ENCODE measurements at regions not wholly inside any gene's neighbourhood (a gene's known extent, or its start where the extent isn't known, plus 50 kb on each side); places are given as distances from the start of the nearest gene placed in this dataset.

GRCh38 chr16:48950184-48950583 lies 331.5 kb downstream of the CBLN1 start:
- ATAC-seq (ENCODE audit: low FRiP score): no peak
- TF ChIP-seq CTCF (IDR thresholded peaks at IDR 0.05): no peak
- DNase-seq (ENCODE audit: low spot score): no peak

- DNase-seq (ENCODE audit: low spot score) (no peak), ATAC-seq (ENCODE audit: low FRiP score) (no peak)
- TF ChIP-seq CTCF (IDR thresholded peaks at IDR 0.05): no peak
Measured at GRCh38 chr16:48949636-48950035, 332.0 kb downstream of the CBLN1 start.

GRCh38 chr16:48948911-48949310 lies 332.7 kb downstream of the CBLN1 start:
- ATAC-seq (ENCODE audit: low FRiP score) (no peak), DNase-seq (ENCODE audit: low spot score) (no peak)
- TF ChIP-seq CTCF (IDR thresholded peaks at IDR 0.05): no peak

GRCh38 chr16:48947371-48947713 lies 334.3 kb downstream of the CBLN1 start:
- no peak for DNase-seq (ENCODE audit: low spot score)
- ATAC-seq (ENCODE audit: low FRiP score): no peak
- TF ChIP-seq CTCF (IDR thresholded peaks at IDR 0.05): no peak

GRCh38 chr16:48946686-48947370 lies 334.8 kb downstream of the CBLN1 start:
- no peak for ATAC-seq (ENCODE audit: low FRiP score)
- no peak for TF ChIP-seq CTCF (IDR thresholded peaks at IDR 0.05)
- DNase-seq (ENCODE audit: low spot score): no peak

- TF ChIP-seq CTCF (IDR thresholded peaks at IDR 0.05): no peak
- ATAC-seq (ENCODE audit: low FRiP score) (no peak), DNase-seq (ENCODE audit: low spot score) (no peak)
Measured at GRCh38 chr16:48942996-48943395, 333.0 kb upstream of the N4BP1 start.

GRCh38 chr16:48936811-48937210 lies 326.8 kb upstream of the N4BP1 start:
- no peak for TF ChIP-seq CTCF (IDR thresholded peaks at IDR 0.05)
- DNase-seq (ENCODE audit: low spot score): no peak
- no peak for ATAC-seq (ENCODE audit: low FRiP score)

Measured in omental fat pad (tissue), 3 donors.